A549 (cell line): ENCODE measurements at regions not wholly inside any gene's neighbourhood (a gene's known extent, or its start where the extent isn't known, plus 50 kb on each side); places are given as distances from the start of the nearest gene placed in this dataset.

Experiments
- BHLHE40 ChIP-seq: IDR thresholded peaks from 2 replicates; pipeline ENCODE4 v1.6.1; 2012; ENCODE audit warnings: low read depth, low read length, inconsistent platforms
- CEBPB ChIP-seq, 2 experiments: fragments of >200 bp in 1 of 2; sonication (Bioruptor Twin) in 1 of 2; formaldehyde crosslinking in 1 of 2; IDR thresholded peaks; 2 replicates each; pipeline ENCODE4 v1.6.1; 2012 to 2016
- EP300 ChIP-seq, 2 experiments: fragments of >200 bp; sonication (Bioruptor Twin); formaldehyde crosslinking; IDR thresholded peaks; 2 replicates in 1 of 2; 3 replicates in 1 of 2; pipeline ENCODE4 v1.6.1; 2016 to 2017
- KDM1A ChIP-seq: fragments of 200-600 bp; sonication (generic); IDR thresholded peaks from 2 replicates; pipeline ENCODE4 v1.6.1; 2016; ENCODE audit warnings: low read depth, mild to moderate bottlenecking
- MAZ ChIP-seq: fragments of 150-350 bp; IDR thresholded peaks from 2 replicates; pipeline ENCODE4 v1.6.1; 2014; ENCODE audit warnings: antibody characterized with exemption, low read depth, low read length, borderline replicate concordance
- NFE2L2 ChIP-seq: fragments of 150-350 bp; conservative IDR thresholded peaks from 2 replicates; pipeline ENCODE4 v1.6.1; 2014; ENCODE audit warnings: low read length
- NR3C1 ChIP-seq: fragments of >200 bp; sonication (Bioruptor Twin); formaldehyde crosslinking; IDR thresholded peaks from 3 replicates; pipeline ENCODE4 v1.6.1; 2017
- POLR2A ChIP-seq: IDR thresholded peaks from 2 replicates; pipeline ENCODE4 v1.6.1; 2012; ENCODE audit warnings: mild to moderate bottlenecking, low read length
- POLR2AphosphoS2 ChIP-seq: conservative IDR thresholded peaks from 2 replicates; pipeline ENCODE4 v1.6.1; 2012; ENCODE audit warnings: low read length, improper control_type of control experiment, inconsistent platforms
- RAD21 ChIP-seq, 2 experiments: fragments of >200 bp in 1 of 2; sonication (Bioruptor Twin) in 1 of 2; formaldehyde crosslinking in 1 of 2; IDR thresholded peaks in 1 of 2; conservative IDR thresholded peaks in 1 of 2; 2 replicates in 1 of 2; 3 replicates in 1 of 2; pipeline ENCODE4 v1.6.1; 2012 to 2018; ENCODE audit warnings: inconsistent platforms in 1 of 2
- TF ChIP-seq, protein P1 (sequence below): fragments of >200 bp; sonication (Bioruptor Twin); formaldehyde crosslinking; IDR thresholded peaks from 3 replicates; pipeline ENCODE4 v1.5.1; 2016
- TF ChIP-seq, protein P2 (sequence below): fragments of >200 bp; sonication (Bioruptor Twin); formaldehyde crosslinking; IDR thresholded peaks from 3 replicates; pipeline ENCODE4 v1.6.1; 2016
- TF ChIP-seq, protein P3 (sequence below): fragments of 450-650 bp; IDR thresholded peaks from 2 replicates; pipeline ENCODE4 v1.6.1; 2014; ENCODE audit warnings: antibody characterized with exemption

DNA sequence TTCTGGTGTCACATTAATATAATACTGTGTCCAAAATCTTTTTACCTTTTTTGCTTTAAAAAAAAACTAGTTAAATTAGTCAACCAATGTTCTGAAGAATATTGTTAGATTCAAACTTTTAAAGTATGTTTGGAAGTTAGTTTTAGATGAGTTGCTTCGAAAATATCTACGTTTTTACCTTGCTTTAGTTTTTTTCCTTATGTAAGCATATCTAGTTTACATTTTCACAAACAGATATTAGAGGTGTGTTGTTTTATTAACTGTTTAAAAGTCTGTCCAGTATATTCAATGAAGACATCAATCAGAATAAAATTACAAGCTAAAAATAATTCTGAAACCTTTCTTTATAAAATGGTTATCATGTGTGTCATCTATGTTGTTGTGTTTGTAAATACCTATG, 375.0 kb upstream of the BTBD3 start:
- TF ChIP-seq KDM1A: no peak
- no peak for TF ChIP-seq POLR2A
- TF ChIP-seq EP300 (IDR thresholded peaks at IDR 0.05): no peak
- TF ChIP-seq, protein P1, sequence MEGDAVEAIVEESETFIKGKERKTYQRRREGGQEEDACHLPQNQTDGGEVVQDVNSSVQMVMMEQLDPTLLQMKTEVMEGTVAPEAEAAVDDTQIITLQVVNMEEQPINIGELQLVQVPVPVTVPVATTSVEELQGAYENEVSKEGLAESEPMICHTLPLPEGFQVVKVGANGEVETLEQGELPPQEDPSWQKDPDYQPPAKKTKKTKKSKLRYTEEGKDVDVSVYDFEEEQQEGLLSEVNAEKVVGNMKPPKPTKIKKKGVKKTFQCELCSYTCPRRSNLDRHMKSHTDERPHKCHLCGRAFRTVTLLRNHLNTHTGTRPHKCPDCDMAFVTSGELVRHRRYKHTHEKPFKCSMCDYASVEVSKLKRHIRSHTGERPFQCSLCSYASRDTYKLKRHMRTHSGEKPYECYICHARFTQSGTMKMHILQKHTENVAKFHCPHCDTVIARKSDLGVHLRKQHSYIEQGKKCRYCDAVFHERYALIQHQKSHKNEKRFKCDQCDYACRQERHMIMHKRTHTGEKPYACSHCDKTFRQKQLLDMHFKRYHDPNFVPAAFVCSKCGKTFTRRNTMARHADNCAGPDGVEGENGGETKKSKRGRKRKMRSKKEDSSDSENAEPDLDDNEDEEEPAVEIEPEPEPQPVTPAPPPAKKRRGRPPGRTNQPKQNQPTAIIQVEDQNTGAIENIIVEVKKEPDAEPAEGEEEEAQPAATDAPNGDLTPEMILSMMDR: no peak
- TF ChIP-seq CEBPB (IDR thresholded peaks at IDR 0.05): no peak
- TF ChIP-seq, protein P2, sequence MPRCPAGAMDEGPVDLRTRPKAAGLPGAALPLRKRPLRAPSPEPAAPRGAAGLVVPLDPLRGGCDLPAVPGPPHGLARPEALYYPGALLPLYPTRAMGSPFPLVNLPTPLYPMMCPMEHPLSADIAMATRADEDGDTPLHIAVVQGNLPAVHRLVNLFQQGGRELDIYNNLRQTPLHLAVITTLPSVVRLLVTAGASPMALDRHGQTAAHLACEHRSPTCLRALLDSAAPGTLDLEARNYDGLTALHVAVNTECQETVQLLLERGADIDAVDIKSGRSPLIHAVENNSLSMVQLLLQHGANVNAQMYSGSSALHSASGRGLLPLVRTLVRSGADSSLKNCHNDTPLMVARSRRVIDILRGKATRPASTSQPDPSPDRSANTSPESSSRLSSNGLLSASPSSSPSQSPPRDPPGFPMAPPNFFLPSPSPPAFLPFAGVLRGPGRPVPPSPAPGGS: no peak
- TF ChIP-seq POLR2AphosphoS2: no peak
- TF ChIP-seq BHLHE40: no peak
- TF ChIP-seq NFE2L2: no peak
- TF ChIP-seq MAZ: no peak
- no peak for TF ChIP-seq RAD21 (conservative IDR thresholded peaks at IDR 0.05 in 1 of 2, IDR thresholded peaks at IDR 0.05 in 1 of 2)
- TF ChIP-seq NR3C1: no peak
- TF ChIP-seq, protein P3, sequence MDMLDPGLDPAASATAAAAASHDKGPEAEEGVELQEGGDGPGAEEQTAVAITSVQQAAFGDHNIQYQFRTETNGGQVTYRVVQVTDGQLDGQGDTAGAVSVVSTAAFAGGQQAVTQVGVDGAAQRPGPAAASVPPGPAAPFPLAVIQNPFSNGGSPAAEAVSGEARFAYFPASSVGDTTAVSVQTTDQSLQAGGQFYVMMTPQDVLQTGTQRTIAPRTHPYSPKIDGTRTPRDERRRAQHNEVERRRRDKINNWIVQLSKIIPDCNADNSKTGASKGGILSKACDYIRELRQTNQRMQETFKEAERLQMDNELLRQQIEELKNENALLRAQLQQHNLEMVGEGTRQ: no peak
